Left colon (tissue), 2 donors: ENCODE measurements at regions not wholly inside any gene's neighbourhood (a gene's known extent, or its start where the extent isn't known, plus 50 kb on each side); places are given as distances from the start of the nearest gene placed in this dataset.
"Not testable (repeated sequence)": the region's sequence is repeated elsewhere in the genome, so short reads cannot be mapped to it uniquely, and the experiment has no call there.

ENCODE experiments used
- ATAC-seq: fragments of 200-7000 bp; cut with Tn5 transposase; one replicate; pipeline ENCODE4 v1.9.1; 2020; ENCODE audit warnings: mild to moderate bottlenecking, moderate library complexity
- DNase-seq, 2 donors: peaks; one replicate each; pipeline ENCODE4 v3.0.0-alpha.2; 2020
- intact Hi-C, 2 donors: fragments of 100-400 bp; cut with DNase I in 1 of 2; cut with micrococcal nuclease in 1 of 2; formaldehyde crosslinking; loops; one replicate each; pipeline versions ENCODE4 v1.11.2 to v1.14.0; 2022; cut with DNase I, micrococcal nuclease
- donor health status: DM: no; HTN: no; CAD: no.
- donor health status: DM: yes; HTN: yes; CAD: no.

DNA sequence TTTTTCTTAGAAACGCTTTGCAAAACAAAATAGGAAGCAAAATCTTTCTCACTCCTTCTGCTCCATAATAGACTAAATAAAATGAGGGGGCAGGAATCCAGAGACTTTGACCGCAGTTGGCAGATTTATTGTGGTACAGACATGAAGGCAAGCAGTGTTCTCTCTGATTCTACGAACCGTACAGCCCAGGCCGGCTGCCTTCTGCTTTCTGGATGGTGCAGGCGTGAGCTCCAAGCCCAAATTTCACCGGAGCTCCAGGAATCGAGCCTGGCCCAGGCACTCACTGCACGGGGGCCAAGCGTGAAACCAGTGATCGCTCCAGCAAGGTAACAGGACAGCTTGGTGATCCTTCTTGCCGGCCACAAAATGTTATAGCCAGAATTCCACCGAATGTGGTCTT is 202.9 kb downstream of the GOLGA6L6 start:
- ATAC-seq, DNase-seq, intact Hi-C loops: not testable (repeated sequence)

- DNase-seq, ATAC-seq, intact Hi-C loops: not testable (repeated sequence)
Observed at GRCh38 chr15:20337238-20337637, 204.4 kb downstream of the GOLGA6L6 start.

DNA sequence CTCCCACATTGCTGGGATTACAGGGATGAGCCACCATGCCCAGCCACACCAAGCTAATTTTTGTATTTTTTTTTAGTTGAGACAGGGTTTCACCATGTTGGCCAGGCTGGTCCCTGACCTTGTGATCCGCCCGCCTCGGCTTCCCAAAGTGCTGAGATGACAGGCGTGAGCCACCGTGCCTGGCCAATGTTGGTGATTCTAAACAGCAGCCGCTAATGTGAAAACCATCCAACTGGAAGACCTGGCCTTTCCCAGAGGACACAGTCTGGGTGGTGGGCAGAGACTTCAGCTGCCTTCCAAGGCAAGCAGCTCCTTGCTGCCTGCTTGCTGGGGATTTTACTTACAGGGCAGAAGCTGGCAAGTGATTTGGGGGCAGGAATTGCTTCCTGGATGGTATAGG is 207.1 kb downstream of the GOLGA6L6 start:
- intact Hi-C loops, DNase-seq, ATAC-seq: not testable (repeated sequence)

- intact Hi-C loops, ATAC-seq, DNase-seq: not testable (repeated sequence)
Observed at GRCh38 chr15:20325751-20326150, 215.8 kb downstream of the GOLGA6L6 start.

GRCh38 chr15:20317132-20317531 is 224.5 kb downstream of the GOLGA6L6 start:
- intact Hi-C loops, ATAC-seq, DNase-seq: not testable (repeated sequence)

- intact Hi-C loops, result loop anchor here in 1 of 2 donors (5.0 kb wide), 1 partner anchor 54 kb away; no protein-coding TSS in a partner anchor
- ATAC-seq, DNase-seq: not testable (repeated sequence)
Observed at GRCh38 chr15:20311014-20311680, 230.5 kb downstream of the GOLGA6L6 start.

DNA sequence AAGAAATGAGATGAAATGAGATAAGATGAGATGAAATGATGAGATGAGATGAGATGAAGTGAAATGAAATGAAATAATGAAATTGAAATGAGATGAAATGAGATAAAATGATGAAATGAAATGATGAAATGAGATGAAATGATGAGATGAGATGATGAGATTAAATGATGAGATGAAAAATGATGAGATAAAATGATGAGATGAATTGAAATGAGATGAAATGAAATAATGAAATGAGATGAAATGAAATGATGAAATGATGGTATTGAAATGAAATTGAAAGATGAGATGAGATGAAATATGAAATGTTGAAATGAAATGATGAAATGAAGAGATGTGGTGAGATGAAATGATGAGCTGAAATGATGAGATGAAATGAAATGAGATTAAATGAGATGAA is 231.0 kb downstream of the GOLGA6L6 start:
- no peak for ATAC-seq

DNA sequence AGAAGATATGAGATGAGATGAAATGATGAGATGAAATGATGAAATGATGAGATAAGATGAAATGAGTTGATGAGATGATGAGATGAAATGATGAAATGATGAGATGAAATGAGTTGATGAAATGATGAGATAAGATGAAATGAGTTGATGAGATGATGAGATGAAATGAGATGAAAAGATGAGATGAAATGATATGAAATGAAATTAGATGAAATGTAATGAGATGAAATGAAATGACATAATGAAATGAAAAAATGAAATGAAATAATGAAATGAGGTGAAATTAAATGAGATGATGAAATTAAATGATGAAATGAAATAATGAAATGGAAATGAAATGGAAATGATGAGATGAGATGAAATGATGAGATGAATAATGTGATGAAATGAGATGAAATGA is 231.6 kb downstream of the GOLGA6L6 start:
- DNase-seq, ATAC-seq: not testable (repeated sequence)
- intact Hi-C loops, result loop anchor here in 1 of 2 donors (5.0 kb wide), 1 partner anchor 53 kb away; no protein-coding TSS in a partner anchor

More for the DNA sequence above, 231.0 kb downstream of the GOLGA6L6 start:
- intact Hi-C loops, result loop anchor here in 1 of 2 donors (5.0 kb wide), 1 partner anchor 53 kb away; no protein-coding TSS in a partner anchor
- DNase-seq, result no peak

GRCh38 chr15:20309395-20309794 is 232.2 kb downstream of the GOLGA6L6 start:
- intact Hi-C loops, DNase-seq, ATAC-seq: not testable (repeated sequence)

DNA sequence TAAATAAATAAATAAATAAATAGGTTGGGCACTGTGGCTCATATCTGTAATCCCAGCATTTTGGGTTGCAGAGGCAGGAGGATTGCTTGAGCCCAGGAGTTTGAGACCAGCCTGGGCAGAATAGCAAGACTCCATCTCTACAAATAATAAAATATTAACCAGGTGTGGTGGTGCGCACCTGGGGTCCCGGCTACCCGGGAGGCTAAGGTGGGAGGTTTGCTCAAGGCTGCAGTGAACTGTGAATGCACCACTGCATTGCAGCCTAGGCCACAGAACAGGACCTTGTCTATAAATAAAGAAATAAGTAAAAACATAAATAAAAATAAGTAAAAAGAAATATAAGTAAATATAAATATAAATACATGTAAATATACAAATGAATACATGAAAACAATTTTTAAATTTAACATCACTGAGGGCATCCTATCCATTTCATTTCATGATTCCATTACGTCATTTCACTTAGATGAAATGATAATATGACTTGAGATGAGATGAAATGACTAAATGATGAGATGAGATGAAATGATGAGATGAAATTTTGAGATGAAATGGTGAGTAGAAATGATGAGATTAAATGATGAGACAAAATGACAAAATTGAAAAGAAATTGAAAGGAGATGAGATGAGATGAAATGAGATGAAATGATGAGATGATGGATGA is 233.4 kb downstream of the GOLGA6L6 start:
- intact Hi-C loops, ATAC-seq, DNase-seq: not testable (repeated sequence)

DNA sequence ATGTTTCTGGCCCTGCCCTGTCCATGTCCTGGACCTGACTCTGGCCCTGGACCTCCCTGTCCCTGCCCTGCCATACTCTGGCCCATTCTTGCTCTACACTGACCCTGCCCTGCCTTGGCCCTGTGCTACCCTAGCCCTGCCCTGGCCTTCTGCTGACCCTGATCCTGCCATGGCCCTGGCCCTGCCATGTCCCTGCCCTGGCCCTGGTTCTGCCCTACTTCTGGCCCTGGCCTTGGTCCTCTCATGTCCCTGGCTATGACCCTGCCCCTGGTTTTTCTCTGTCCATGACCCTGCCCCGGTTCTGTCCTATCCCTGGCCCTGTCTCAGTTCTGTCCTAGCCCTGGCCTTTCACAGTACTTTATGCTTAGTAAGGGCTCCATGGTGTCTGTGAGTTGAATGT is 234.5 kb downstream of the GOLGA6L6 start:
- ATAC-seq, intact Hi-C loops: not testable (repeated sequence)

GRCh38 chr15:20306497-20307106 is 235.0 kb downstream of the GOLGA6L6 start:
- DNase-seq, intact Hi-C loops, ATAC-seq: not testable (repeated sequence)

More for the DNA sequence above, 234.5 kb downstream of the GOLGA6L6 start:
- DNase-seq, result not testable (repeated sequence)

DNA sequence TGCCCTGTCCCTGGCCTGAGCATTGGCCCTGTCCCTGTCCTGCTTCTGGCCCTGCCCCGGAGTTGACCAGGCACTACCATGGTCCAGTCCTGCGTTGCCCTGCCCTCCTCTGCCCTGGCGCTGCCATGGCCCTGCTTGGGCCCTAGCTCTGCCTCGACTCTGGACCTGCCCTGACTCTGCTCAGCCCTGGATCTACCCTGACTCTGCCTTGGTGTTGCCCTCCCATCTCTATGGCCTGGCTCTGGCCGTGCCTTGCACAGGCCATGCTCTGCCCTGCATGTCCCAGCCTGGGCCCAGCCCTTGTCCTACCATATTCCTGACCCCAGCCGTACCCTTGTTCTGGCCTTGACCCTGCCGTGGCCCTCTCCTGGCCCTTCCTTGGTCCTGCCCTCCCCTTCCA is 235.7 kb downstream of the GOLGA6L6 start:
- DNase-seq, intact Hi-C loops: not testable (repeated sequence)

GRCh38 chr15:20305015-20305465 is 236.6 kb downstream of the GOLGA6L6 start:
- ATAC-seq, DNase-seq: not testable (repeated sequence)

More for the DNA sequence above, 235.7 kb downstream of the GOLGA6L6 start:
- ATAC-seq, result not testable (repeated sequence)

DNA sequence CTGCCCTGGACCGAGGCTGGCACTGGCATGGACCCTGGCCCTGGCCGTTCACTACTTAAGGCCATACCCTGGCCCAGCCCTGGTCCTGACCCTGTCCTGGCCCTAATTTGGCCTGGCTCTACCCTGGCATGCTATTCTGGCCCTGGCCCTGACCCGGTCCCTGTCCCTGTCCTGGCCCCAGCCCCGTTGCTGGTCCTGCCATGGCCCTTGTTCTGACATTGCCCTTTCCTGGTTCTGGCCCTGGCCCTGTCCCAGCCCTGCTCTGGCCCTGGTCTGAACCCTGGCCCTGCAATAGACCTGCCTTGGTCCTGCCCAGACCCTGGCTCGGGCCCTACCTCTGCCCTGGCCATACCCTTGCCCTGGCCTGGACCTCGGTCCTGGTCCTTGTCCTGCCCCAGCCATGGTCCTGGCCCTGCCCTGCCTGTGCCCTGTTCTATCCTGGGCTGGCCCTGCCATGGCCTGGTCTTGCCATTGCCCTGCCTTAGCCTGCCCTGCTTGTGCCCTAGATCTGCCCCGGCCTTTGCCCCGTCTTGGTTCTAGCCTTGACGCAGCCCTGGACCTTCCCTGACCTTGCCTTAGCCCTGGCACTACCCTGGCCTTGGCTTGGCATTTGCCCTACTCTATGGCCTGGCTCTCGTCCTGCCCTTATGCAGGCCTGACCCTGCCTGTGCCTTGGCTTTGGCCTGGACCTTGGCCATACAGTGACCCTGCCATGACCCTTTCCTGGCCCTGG is 237.2 kb downstream of the GOLGA6L6 start:
- intact Hi-C loops, DNase-seq, ATAC-seq: not testable (repeated sequence)

More at GRCh38 chr15:20305015-20305465, 236.6 kb downstream of the GOLGA6L6 start:
- intact Hi-C loops, result not testable (repeated sequence)

- intact Hi-C loops, DNase-seq, ATAC-seq: not testable (repeated sequence)
Observed at GRCh38 chr15:20303248-20304171, 238.1 kb downstream of the GOLGA6L6 start.
